ENCODE measurements at regions not wholly inside any gene's neighbourhood (a gene's known extent, or its start where the extent isn't known, plus 50 kb on each side); places are given as distances from the start of the nearest gene placed in this dataset.

DNA sequence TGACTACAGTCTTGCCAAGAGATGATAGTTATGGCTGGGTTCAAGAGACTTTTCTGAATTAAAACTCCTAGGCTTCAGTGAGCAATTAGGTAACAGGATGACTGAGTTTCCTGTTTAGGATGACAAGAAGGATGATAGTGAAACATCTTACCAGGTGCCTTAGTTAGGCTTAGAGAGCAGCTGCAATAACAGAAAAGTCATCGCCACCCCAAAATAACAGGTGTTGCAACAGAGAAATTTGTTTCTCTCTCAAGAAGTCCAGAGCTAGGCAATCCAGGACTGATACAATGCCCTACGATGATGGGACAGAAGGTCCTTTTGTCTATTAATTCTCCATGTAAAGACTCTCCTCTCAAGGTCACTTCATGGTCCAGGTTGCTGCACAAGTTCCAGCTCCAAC is 361.8 kb downstream of the CAAP1 start:
- no peak for DNase-seq (ENCODE audit: insufficient read length, low spot score)
- no peak for FAIRE-seq
- TF ChIP-seq, protein P1, sequence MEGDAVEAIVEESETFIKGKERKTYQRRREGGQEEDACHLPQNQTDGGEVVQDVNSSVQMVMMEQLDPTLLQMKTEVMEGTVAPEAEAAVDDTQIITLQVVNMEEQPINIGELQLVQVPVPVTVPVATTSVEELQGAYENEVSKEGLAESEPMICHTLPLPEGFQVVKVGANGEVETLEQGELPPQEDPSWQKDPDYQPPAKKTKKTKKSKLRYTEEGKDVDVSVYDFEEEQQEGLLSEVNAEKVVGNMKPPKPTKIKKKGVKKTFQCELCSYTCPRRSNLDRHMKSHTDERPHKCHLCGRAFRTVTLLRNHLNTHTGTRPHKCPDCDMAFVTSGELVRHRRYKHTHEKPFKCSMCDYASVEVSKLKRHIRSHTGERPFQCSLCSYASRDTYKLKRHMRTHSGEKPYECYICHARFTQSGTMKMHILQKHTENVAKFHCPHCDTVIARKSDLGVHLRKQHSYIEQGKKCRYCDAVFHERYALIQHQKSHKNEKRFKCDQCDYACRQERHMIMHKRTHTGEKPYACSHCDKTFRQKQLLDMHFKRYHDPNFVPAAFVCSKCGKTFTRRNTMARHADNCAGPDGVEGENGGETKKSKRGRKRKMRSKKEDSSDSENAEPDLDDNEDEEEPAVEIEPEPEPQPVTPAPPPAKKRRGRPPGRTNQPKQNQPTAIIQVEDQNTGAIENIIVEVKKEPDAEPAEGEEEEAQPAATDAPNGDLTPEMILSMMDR (IDR thresholded peaks at IDR 0.05; ENCODE audit: insufficient read depth, missing control alignments): no peak

DNA sequence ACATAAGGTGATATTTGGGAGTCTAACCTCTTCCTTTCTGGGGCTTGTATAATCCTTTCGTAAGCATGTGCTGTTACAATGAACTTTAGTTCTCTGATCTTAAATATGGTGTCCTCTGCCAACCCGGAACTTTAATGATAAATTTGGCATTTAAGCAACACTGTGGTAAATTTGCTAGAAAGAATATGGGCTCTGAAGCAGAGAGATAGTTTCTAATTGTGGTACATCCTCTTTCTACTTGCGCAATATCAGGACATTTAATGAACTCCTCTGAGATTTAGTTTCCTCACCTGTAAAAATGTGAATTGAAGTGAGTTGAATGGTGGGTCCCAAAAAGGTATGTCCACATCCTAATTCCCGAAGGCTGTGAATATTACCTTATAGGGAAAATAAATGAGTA is 364.7 kb downstream of the CAAP1 start:
- FAIRE-seq: no peak
- no peak for DNase-seq (ENCODE audit: insufficient read length, low spot score)

DNA sequence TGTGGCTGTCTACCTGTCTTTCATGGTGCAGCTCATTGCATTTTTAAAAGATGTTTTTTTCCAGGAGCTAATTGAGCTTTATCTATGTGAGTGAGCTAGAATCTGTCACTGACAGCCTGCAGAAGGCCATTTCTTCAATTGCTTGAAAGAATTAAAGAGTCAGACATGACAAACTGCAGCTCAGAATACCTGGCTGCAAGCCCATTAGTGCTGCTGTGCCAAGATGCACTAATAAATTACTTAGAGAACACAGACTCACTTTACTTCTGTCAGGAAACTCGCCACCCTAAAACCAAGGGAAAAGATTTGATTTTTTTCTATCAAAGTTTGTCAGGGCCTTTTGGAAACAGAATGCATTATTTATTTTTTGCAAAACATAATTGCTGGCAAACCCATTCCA is 368.3 kb downstream of the CAAP1 start:
- TF ChIP-seq, protein P1 (IDR thresholded peaks at IDR 0.05; ENCODE audit: insufficient read depth, missing control alignments): no peak

More for the DNA sequence above, 364.7 kb downstream of the CAAP1 start:
- TF ChIP-seq, protein P1 (IDR thresholded peaks at IDR 0.05; ENCODE audit: insufficient read depth, missing control alignments): no peak

DNA sequence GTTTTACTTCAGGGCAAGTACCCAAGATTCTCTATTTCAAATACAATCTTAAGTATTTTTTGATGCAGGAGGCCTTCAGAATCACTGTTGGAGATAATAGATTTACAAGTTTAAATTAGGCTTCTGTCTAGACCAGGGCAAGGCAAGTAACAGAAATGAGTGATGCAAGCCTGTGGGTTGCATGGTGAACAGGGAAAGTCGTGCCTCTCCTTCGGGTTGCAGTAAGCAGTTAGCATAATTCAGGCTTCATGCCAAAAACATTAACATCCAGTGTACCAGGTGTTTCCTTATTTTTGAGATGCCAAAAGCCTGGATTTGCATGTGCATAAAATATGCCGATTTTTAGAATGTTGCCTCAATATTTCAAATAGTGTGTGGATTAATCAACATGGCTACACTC is 369.0 kb downstream of the CAAP1 start:
- TF ChIP-seq, protein P1 (IDR thresholded peaks at IDR 0.05; ENCODE audit: insufficient read depth, missing control alignments): no peak
- FAIRE-seq: no peak
- DNase-seq (ENCODE audit: insufficient read length, low spot score): no peak

More for the DNA sequence above, 368.3 kb downstream of the CAAP1 start:
- DNase-seq (ENCODE audit: insufficient read length, low spot score) (no peak), FAIRE-seq (no peak)

DNA sequence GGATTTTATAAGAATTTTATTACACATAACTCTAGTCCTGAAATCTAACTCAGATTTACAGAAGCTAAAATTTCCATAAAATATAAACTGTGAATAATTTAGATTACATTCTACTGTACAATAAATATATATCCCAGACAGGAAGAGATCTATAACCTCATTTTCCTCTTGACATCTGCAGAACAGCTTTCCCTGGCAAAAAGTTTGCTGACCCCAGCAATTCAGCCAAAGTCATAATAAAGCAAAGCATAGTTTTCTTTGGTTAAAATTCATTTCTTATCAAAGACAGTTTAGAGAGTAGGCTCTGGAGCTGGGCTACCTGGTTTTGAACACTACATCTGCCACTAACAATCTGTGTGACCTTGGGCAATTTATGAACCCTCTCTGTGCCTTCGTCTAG is 372.5 kb downstream of the CAAP1 start:
- TF ChIP-seq, protein P1 (IDR thresholded peaks at IDR 0.05; ENCODE audit: insufficient read depth, missing control alignments): no peak
- DNase-seq (ENCODE audit: insufficient read length, low spot score) (no peak), FAIRE-seq (no peak)

DNA sequence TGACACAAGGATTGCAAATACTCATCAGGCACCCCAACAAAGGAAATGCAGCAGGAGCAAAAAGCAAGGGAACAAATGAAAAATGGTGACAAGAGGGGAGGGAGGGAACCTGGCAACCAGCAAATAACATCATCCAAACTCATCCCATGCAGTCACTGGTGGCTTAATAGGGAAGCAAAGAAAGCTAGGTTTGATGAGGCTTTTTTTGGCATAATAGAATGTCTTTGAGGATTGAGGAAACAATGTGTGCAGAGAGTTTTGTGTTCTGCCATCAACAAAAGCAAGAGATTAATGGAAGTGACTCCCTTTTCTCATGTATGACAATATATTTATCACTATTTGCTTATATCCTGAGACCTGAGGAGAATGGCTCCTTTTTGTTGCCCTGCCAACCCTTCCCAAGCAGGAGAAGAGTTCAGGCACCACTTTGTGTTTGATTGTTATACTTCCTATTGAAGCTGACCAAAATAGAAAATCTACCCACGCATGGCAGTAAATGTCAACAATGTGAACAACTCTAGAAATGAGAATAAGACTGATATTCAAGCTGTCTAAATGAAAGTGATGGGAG is 375.7 kb downstream of the CAAP1 start:
- DNase-seq (ENCODE audit: insufficient read length, low spot score) (no peak), FAIRE-seq (no peak)
- TF ChIP-seq, protein P1 (IDR thresholded peaks at IDR 0.05; ENCODE audit: insufficient read depth, missing control alignments): no peak

DNA sequence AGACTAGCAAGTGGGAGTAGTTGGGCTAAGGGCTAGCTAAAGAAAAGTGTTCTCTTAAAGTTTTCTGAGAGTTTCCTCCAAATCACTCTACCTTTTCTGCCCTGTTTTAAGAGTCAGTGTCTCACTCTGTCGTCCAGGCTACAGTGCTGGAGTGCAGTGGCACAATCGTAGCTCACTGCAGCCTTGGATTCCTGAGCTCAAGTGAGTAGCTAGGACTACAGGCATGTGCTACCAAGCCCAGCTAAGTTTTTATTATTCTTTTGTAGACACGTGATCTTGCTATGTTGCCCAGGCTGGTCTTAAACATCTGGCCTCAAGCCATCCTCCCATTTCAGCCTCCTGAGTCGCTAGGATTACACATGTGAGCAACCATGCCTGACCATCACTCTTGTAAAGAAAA is 378.9 kb downstream of the CAAP1 start:
- DNase-seq (ENCODE audit: insufficient read length, low spot score) (no peak), FAIRE-seq (no peak)
- TF ChIP-seq, protein P1 (IDR thresholded peaks at IDR 0.05; ENCODE audit: insufficient read depth, missing control alignments): no peak

All from D721Med (cell line).